Activated B cell treated with CpG ODN at 0.5 μM for 24 hours (primary cell): ENCODE measurements at regions not wholly inside any gene's neighbourhood (a gene's known extent, or its start where the extent isn't known, plus 50 kb on each side); places are given as distances from the start of the nearest gene placed in this dataset.

Experiments used
- ATAC-seq: fragments of 200-7000 bp; cut with Tn5 transposase; one replicate; pipeline ENCODE4 v1.10.0; 2021; ENCODE audit warnings: low read depth, mild to moderate bottlenecking, moderate library complexity
- CTCF ChIA-PET: fragments of 350-600 bp; sonication (Branson Sonifier 250); formaldehyde crosslinking; loops from one replicate; lab custom pipeline; 2021; ENCODE audit warnings: antibody characterized with exemption; lab: Charles Lee
- POLR2A ChIA-PET: fragments of 350-600 bp; sonication (Branson Sonifier 250); formaldehyde crosslinking; loops from one replicate; lab custom pipeline; 2021; ENCODE audit warnings: antibody characterized with exemption; lab: Charles Lee
- DNase-seq: peaks from one replicate; pipeline ENCODE4 v3.0.0; 2022
- H3K27ac Mint-ChIP-seq: one replicate; pipeline ENCODE4 v1.8.0; 2020; ENCODE audit warnings: mixed read lengths
- H3K27me3 Mint-ChIP-seq: one replicate; pipeline ENCODE4 v1.8.0; 2021; ENCODE audit warnings: mixed read lengths
- H3K36me3 Mint-ChIP-seq: one replicate; pipeline ENCODE4 v1.8.0; 2021; ENCODE audit warnings: low read depth, mixed read lengths
- H3K4me1 Mint-ChIP-seq: one replicate; pipeline ENCODE4 v1.8.0; 2021; ENCODE audit warnings: mixed read lengths
- H3K4me3 Mint-ChIP-seq: one replicate; pipeline ENCODE4 v1.8.0; 2020; ENCODE audit warnings: mild to moderate bottlenecking, mixed read lengths
- H3K9me3 Mint-ChIP-seq: one replicate; pipeline ENCODE4 v1.8.0; 2020; ENCODE audit warnings: mixed read lengths
- intact Hi-C: fragments of 100-400 bp; cut with micrococcal nuclease; formaldehyde crosslinking; loops from one replicate; pipeline ENCODE4 v1.15.1; 2024
- TF ChIP-seq, protein P1 (sequence below): fragments of 200-600 bp; IDR thresholded peaks from one replicate; pipeline ENCODE4 v1.8.0; 2022; ENCODE audit warnings: antibody characterized with exemption, mild to moderate bottlenecking

DNA sequence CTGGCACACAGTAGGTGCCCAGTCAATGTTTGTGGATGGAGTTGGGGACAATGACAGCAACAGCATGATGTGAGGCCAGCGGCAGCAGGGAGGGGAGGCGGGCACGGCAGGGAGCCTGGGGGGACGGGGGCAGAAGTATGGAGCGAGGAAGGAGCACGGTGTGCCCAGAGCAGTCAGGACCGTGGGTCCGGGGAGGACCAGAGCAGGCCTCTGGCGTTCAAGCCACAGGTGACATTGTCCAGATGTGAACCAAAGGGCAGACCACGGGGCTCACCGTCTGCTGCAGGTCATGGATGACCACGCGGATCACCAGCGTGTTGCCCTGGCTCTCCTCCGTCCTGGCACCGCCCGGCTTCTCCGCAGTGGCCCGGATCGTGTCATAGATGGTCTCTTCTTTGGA is 105.5 kb downstream of the SHANK2 start:
- DNase-seq (no peak), ATAC-seq (no peak)
- ChIA-PET CTCF (no interaction called here), POLR2A (no interaction called here)
- Mint-ChIP-seq H3K4me3 (no peak overlapping the region), H3K4me1 (no peaks in the 10 kb centered on the region), H3K9me3 (no peaks in the 10 kb centered on the region), H3K27me3 (peaks cover 15% of the 10 kb centered on the region), H3K27ac (no peak overlapping the region), H3K36me3 (no peaks in the 10 kb centered on the region)
- intact Hi-C loops: no loop called here
- TF ChIP-seq, protein P1, sequence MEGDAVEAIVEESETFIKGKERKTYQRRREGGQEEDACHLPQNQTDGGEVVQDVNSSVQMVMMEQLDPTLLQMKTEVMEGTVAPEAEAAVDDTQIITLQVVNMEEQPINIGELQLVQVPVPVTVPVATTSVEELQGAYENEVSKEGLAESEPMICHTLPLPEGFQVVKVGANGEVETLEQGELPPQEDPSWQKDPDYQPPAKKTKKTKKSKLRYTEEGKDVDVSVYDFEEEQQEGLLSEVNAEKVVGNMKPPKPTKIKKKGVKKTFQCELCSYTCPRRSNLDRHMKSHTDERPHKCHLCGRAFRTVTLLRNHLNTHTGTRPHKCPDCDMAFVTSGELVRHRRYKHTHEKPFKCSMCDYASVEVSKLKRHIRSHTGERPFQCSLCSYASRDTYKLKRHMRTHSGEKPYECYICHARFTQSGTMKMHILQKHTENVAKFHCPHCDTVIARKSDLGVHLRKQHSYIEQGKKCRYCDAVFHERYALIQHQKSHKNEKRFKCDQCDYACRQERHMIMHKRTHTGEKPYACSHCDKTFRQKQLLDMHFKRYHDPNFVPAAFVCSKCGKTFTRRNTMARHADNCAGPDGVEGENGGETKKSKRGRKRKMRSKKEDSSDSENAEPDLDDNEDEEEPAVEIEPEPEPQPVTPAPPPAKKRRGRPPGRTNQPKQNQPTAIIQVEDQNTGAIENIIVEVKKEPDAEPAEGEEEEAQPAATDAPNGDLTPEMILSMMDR: no peak

DNA sequence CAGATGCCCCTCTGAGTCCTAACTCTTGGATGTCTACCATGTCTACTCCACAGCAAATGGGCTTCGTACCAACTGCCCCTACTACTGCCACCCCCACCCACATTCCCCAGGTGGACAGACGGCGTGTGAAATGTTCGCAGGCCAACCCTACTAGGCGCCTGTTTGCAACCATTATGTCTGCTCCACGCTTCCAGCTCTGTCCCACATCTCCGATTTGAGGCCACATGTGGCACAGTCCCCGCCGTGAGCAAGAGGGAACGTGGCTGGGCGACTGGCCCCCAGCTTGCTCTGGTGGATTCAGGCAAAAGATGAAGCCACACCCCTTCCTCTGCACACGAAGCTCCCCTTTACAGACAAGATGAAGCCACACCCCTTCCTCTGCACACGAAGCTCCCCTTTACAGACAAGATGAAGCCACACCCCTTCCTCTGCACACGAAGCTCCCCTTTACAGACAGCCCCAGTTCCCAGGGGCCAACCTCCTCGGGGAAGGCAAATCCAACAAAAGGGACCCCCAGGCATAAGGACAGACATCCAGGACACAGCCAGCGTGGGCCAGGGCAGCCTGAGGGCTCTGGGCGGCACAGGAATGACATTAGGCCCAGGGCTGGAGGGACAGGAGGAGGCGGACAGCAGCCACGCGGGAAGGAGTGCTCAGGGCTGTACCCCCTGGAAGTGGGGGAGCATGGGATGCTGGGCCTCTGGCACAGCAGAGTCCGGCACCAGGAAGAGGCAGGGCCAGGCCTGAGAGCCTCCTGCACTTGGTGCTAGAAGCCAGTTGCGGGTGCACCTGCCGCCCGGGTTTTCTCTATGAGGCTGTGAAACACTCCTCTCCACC is 106.2 kb downstream of the SHANK2 start:
- TF ChIP-seq, protein P1: no peak
- DNase-seq (no peak), ATAC-seq (no peak)
- no peaks in the 10 kb centered on the region for H3K9me3 Mint-ChIP-seq
- H3K4me3 Mint-ChIP-seq: no peak overlapping the region
- H3K4me1 Mint-ChIP-seq: no peaks in the 10 kb centered on the region
- intact Hi-C loops: no loop called here
- H3K36me3 Mint-ChIP-seq: no peaks in the 10 kb centered on the region
- ChIA-PET POLR2A (no interaction called here), CTCF (no interaction called here)
- H3K27me3 Mint-ChIP-seq: peaks cover 13% of the 10 kb centered on the region
- H3K27ac Mint-ChIP-seq: no peak overlapping the region

DNA sequence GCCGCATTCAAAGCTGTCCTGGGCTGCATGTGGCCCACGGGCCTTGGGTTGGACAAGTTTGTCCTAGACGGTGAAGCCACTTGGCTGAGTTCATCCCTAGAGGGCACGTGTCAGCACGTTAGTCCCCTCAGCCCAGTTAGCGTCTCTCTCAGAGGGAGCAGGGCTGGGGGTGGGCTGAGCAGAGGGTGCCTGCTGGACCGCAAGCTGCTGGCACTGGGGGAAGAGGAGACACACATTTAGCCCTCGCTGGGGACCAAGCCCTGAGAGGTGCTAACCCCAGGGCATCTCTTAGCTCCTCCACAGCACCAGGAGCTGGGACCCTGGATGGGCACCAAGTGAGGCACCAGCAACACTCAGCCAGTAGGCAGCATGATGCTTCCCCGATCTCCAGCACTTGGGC is 107.0 kb downstream of the SHANK2 start:
- no peak overlapping the region for H3K27ac Mint-ChIP-seq
- POLR2A ChIA-PET: no interaction called here

DNA sequence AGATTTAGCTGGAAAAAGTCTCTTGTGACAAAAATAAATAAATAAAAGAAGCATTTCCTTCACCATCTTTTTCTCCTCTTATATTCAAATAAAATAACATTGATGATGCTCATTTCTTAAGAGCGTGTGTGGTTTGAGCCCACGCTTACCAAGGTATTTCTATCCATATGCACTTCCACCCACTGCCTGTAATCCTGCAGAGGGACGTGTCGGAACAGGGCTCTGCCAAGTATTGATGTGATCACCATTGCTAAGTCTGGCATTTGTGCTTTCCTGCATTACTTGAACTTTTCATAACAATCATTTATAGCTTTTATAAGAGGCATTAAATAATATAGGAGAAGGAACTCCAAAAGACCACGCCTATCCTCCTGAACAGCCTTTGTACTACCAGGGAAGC is 107.6 kb downstream of the SHANK2 start:
- TF ChIP-seq, protein P1: no peak
- H3K27ac Mint-ChIP-seq: no peak overlapping the region
- H3K4me3 Mint-ChIP-seq: no peak overlapping the region
- H3K9me3 Mint-ChIP-seq: no peaks in the 10 kb centered on the region
- ChIA-PET POLR2A (no interaction called here), CTCF (no interaction called here)
- DNase-seq (no peak), ATAC-seq (no peak)
- no peaks in the 10 kb centered on the region for H3K4me1 Mint-ChIP-seq
- peaks cover 7% of the 10 kb centered on the region for H3K27me3 Mint-ChIP-seq
- no peaks in the 10 kb centered on the region for H3K36me3 Mint-ChIP-seq
- intact Hi-C loops: no loop called here

More for the DNA sequence above, 107.0 kb downstream of the SHANK2 start:
- H3K4me1 Mint-ChIP-seq: no peaks in the 10 kb centered on the region
- H3K36me3 Mint-ChIP-seq: no peaks in the 10 kb centered on the region
- H3K9me3 Mint-ChIP-seq: no peaks in the 10 kb centered on the region
- CTCF ChIA-PET: no interaction called here
- intact Hi-C loops: no loop called here
- ATAC-seq: no peak
- no peak overlapping the region for H3K4me3 Mint-ChIP-seq
- TF ChIP-seq, protein P1: no peak
- DNase-seq: no peak
- peaks cover 7% of the 10 kb centered on the region for H3K27me3 Mint-ChIP-seq

DNA sequence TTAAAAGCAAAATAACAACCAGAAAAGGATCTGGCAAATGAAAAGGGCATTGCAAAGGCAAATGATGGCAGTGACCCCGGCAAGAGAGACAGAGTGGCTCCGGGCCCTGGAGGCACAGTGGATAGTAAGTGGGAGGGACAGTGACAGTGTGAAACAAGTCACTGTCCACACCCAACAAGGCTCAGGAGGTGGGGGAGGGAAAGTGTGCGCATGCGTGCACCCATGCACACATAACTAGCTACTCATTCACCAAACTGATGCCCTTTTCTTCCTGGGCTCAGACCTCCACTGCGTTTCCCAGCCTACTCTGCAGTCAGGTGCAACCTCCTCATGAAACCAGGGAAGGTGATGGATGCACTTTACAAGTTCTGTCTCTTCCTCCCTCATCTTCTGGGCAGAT is 108.4 kb downstream of the SHANK2 start:
- H3K27me3 Mint-ChIP-seq: peaks cover 5% of the 10 kb centered on the region
- ATAC-seq (no peak), DNase-seq (no peak)
- no peak overlapping the region for H3K4me3 Mint-ChIP-seq
- H3K27ac Mint-ChIP-seq: no peak overlapping the region
- TF ChIP-seq, protein P1: no peak
- intact Hi-C loops: no loop called here
- H3K4me1 Mint-ChIP-seq: no peaks in the 10 kb centered on the region
- CTCF ChIA-PET: no interaction called here
- no peaks in the 10 kb centered on the region for H3K36me3 Mint-ChIP-seq
- H3K9me3 Mint-ChIP-seq: no peaks in the 10 kb centered on the region
- POLR2A ChIA-PET: no interaction called here
